Ectodermal cell (in vitro differentiated cells): ENCODE measurements at regions not wholly inside any gene's neighbourhood (a gene's known extent, or its start where the extent isn't known, plus 50 kb on each side); places are given as distances from the start of the nearest gene placed in this dataset.
"Not testable (repeated sequence)": the region's sequence is repeated elsewhere in the genome, so short reads cannot be mapped to it uniquely, and the experiment has no call there.

ENCODE experiments used
- H3K27ac ChIP-seq: 2 replicates; pipeline ENCODE4 v1.7.0; 2013; ENCODE audit warnings: mild to moderate bottlenecking, low read depth, low read length; ENCODE audit not compliant: insufficient read depth, poor library complexity, severe bottlenecking
- H3K27me3 ChIP-seq: 2 replicates; pipeline ENCODE4 v1.7.0; 2013; ENCODE audit warnings: mild to moderate bottlenecking, low read length; ENCODE audit not compliant: insufficient read depth, control insufficient read depth, poor library complexity, severe bottlenecking
- H3K36me3 ChIP-seq: one replicate; pipeline ENCODE4 v1.7.0; 2013; ENCODE audit warnings: low read length; ENCODE audit not compliant: control insufficient read depth, insufficient read depth
- H3K4me1 ChIP-seq: one replicate; pipeline ENCODE4 v1.7.0; 2013; ENCODE audit warnings: low read length; ENCODE audit not compliant: control insufficient read depth, insufficient read depth
- H3K4me3 ChIP-seq: 2 replicates; pipeline ENCODE4 v1.7.0; 2013; ENCODE audit warnings: low read depth, low read length, control low read depth; ENCODE audit not compliant: insufficient read depth
- H3K9me3 ChIP-seq: 2 replicates; pipeline ENCODE4 v1.7.0; 2013; ENCODE audit warnings: mild to moderate bottlenecking, low read length, moderate library complexity; ENCODE audit not compliant: control insufficient read depth
- WGBS, 2 experiments: methylation state at CpG; one replicate each; pipeline ENCODE4 v1.1.7; 2013; ENCODE audit warnings: missing lambda C conversion rate in 2 of 2; 5-methylcytosine and 5-hydroxymethylcytosine counted together

DNA sequence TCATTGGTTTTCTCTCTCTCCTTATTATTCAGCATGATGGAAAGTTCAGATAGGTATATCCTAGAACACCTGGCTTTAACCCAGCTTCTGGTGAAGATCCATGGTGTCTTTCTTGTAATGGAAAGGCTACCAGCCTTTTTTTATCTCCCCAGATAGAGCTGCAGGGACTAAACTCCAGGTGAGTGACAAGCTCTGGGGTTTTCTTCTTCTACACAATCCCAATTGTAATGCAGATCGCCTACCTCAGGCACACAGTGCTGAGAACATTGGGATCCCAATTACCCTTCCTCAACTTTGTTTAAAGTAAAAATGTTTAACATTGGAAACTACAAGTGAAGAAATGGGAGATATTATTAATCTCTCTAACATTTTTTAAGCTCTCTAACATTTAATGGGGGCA lies 1851.7 kb downstream of the PCDH9 start:
- WGBS, 2 experiments = 67% methylated on average over 1 of the region's 1 CpG; no CpG with 5 or more reads in 1 of the 2 experiments
- Histone ChIP-seq H3K4me1 (no peaks in the 10 kb centered on the region), H3K4me3 (no peak overlapping the region), H3K9me3 (no peaks in the 10 kb centered on the region), H3K36me3 (no peaks in the 10 kb centered on the region), H3K27me3 (no peaks in the 10 kb centered on the region), H3K27ac (no peak overlapping the region)

GRCh38 chr13:65368832-65369231 lies 1861.3 kb downstream of the PCDH9 start:
- no peaks in the 10 kb centered on the region for H3K9me3 ChIP-seq
- WGBS, 2 experiments = 96 to 100% methylated on average over 5 to 6 of the region's 6 CpGs
- H3K27ac ChIP-seq = no peak overlapping the region

DNA sequence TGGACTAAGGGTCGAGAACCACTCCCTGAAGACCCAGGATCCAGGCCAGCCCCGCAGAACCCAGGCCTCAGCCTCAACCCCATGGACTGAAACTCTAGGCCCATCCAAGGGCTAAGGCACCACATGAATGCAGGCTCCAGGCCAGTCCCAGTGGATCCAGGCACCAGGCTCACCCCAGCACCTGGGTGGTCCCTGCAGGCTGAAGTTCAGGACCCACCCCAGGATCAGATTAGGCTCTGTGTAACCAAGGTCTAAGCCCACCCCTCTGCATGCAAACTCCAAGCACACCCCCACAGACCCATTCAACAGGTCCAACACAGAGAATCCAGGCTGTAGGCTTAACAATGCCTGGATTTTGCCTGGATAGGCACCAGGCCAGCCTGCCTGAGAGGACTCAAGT lies 1876.2 kb downstream of the PCDH9 start:
- no peak overlapping the region for H3K27ac ChIP-seq
- WGBS, 2 experiments = 92 to 94% methylated on average over 2 of the region's 2 CpGs
- no peaks in the 10 kb centered on the region for H3K27me3 ChIP-seq
- no peaks in the 10 kb centered on the region for H3K9me3 ChIP-seq
- no peaks in the 10 kb centered on the region for H3K36me3 ChIP-seq
- no peaks in the 10 kb centered on the region for H3K4me1 ChIP-seq
- H3K4me3 ChIP-seq = no peak overlapping the region

More at GRCh38 chr13:65368832-65369231, 1861.3 kb downstream of the PCDH9 start:
- Histone ChIP-seq H3K27me3 (no peaks in the 10 kb centered on the region), H3K4me3 (no peak overlapping the region), H3K36me3 (no peaks in the 10 kb centered on the region), H3K4me1 (no peaks in the 10 kb centered on the region)

DNA sequence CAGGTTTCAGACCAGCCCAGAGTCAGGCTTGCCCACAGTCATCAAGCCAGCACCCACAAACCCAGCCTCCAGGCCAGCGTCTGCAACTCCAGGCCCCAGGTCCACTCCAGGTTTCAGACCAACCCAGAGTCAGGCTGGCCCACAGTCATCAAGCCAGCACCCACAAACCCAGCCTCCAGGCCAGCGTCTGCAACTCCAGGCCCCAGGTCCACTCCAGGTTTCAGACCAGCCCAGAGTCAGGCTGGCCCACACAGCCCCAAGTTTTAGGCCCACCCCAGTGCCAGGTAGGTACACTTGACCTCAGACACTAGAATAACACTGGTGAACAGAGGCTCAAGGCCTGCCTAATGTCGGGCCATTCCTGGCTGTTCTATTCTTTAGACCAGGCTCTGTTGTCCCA lies 1877.0 kb downstream of the PCDH9 start:
- not testable (repeated sequence) for H3K27ac ChIP-seq, H3K4me3 ChIP-seq, H3K27me3 ChIP-seq, H3K36me3 ChIP-seq, H3K9me3 ChIP-seq, H3K4me1 ChIP-seq
- WGBS, 2 experiments = 87 to 89% methylated on average over 3 of the region's 3 CpGs

DNA sequence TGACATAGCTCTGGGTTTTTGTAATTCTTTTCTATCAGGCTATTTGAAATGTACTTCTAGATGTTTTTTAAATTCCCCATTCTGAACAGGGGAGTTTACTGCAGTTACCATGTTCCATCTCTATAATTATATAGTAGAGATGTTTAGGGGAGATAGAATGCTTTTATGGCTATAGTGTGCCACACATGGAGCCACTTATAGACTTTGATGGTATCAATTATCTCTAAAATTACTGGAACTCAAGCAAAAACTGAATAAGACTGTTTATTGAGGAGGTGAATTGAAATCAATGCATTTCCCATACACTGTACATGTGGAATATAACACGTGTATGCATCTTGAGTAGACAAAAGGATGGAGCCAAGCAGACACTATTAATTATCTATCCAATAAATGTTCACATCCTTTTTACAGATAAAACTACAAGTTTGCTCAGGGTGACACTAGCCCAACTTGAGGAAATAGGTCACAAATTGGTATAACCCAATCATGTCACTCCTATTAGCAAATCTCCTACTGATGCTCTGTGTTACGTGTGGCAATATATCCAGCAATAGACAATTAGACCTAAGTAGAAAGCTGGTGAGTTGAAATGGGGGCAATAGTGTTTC lies 1882.6 kb downstream of the PCDH9 start:
- no peak overlapping the region for H3K27ac ChIP-seq
- H3K36me3 ChIP-seq = no peaks in the 10 kb centered on the region
- no peaks in the 10 kb centered on the region for H3K27me3 ChIP-seq
- H3K4me1 ChIP-seq = no peaks in the 10 kb centered on the region
- H3K4me3 ChIP-seq = no peak overlapping the region
- 80 to 89% methylated on average over 2 of the region's 2 CpGs for WGBS, 2 experiments
- no peaks in the 10 kb centered on the region for H3K9me3 ChIP-seq

- no peak overlapping the region for H3K4me3 ChIP-seq
- H3K27ac ChIP-seq = no peak overlapping the region
- H3K4me1 ChIP-seq = no peaks in the 10 kb centered on the region
- H3K27me3 ChIP-seq = no peaks in the 10 kb centered on the region
- no peaks in the 10 kb centered on the region for H3K36me3 ChIP-seq
- H3K9me3 ChIP-seq = no peaks in the 10 kb centered on the region
- WGBS, 2 experiments = no CpG with 5 or more reads among the region's 1 CpG
These were observed 1886.1 kb downstream of the PCDH9 start for GRCh38 chr13:65343898-65344663.

GRCh38 chr13:65342541-65343337 lies 1887.4 kb downstream of the PCDH9 start:
- Histone ChIP-seq H3K36me3 (no peaks in the 10 kb centered on the region), H3K27me3 (no peaks in the 10 kb centered on the region), H3K9me3 (no peaks in the 10 kb centered on the region), H3K27ac (no peak overlapping the region), H3K4me3 (no peak overlapping the region), H3K4me1 (no peaks in the 10 kb centered on the region)

GRCh38 chr13:65339241-65339640 lies 1890.9 kb downstream of the PCDH9 start:
- H3K4me1 ChIP-seq = no peaks in the 10 kb centered on the region
- H3K36me3 ChIP-seq = no peaks in the 10 kb centered on the region
- 96 to 100% methylated on average over 3 of the region's 3 CpGs for WGBS, 2 experiments
- H3K4me3 ChIP-seq = no peak overlapping the region
- no peaks in the 10 kb centered on the region for H3K9me3 ChIP-seq
- no peaks in the 10 kb centered on the region for H3K27me3 ChIP-seq
- no peak overlapping the region for H3K27ac ChIP-seq

DNA sequence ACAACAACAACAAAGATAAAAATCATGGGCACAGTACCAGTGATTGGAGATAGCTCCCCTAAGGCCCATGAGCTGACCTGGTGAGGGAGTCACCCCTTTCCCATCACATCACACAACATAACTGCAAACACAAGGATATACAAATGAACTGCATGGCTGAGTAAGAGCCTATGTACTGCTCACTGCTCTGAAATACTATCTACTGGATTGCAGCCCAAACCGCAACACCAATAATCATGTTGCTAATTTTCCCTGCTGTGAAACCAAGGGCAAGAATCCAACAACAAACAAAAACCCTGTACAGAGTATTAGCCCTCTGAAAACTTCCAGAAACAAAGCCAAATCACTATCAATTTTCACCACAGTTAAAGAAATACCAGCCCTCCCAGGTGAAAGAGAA lies 1893.2 kb downstream of the PCDH9 start:
- Histone ChIP-seq H3K27me3 (no peaks in the 10 kb centered on the region), H3K9me3 (no peaks in the 10 kb centered on the region)
- 94 to 100% methylated on average over 1 of the region's 1 CpG for WGBS, 2 experiments

DNA sequence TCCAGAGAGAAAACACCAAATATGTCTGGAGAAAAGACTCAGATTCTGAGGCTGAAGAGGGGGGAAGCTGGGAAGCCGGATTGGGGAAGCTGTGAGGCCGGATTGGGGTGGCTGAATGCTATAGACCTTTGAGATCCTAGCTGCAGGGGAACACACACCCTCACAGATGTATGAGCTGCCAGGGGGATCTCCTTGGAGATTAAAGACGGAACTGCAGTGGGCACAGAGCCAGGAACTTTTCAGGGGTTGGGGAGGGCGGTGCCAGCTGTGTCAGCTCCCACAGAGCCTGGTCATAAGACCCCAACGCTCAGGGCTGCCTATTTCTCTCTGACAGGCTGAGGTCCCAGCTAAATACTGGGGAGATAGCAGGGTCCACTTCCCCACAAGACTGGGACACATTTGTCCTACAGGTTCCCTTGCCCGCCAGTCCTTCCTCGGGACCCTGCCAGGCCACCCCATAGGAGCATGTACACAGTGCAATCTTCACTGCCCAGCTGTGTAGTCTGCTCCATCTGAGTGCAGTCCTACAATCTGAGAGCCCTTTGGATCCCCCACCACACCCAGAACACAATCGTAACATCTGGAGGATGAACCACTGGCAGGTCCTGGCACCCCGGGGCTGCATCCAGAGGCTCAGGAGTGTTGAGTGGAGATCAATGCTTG lies 1893.9 kb downstream of the PCDH9 start:
- no peaks in the 10 kb centered on the region for H3K4me1 ChIP-seq
- H3K4me3 ChIP-seq = no peak overlapping the region
- no peaks in the 10 kb centered on the region for H3K9me3 ChIP-seq
- H3K36me3 ChIP-seq = no peaks in the 10 kb centered on the region
- 91 to 94% methylated on average over 9 of the region's 9 CpGs for WGBS, 2 experiments
- no peak overlapping the region for H3K27ac ChIP-seq
- no peaks in the 10 kb centered on the region for H3K27me3 ChIP-seq

More for the DNA sequence above, 1893.2 kb downstream of the PCDH9 start:
- H3K27ac ChIP-seq = no peak overlapping the region
- H3K4me3 ChIP-seq = no peak overlapping the region
- H3K4me1 ChIP-seq = no peaks in the 10 kb centered on the region
- no peaks in the 10 kb centered on the region for H3K36me3 ChIP-seq
